ENCODE measurements at regions not wholly inside any gene's neighbourhood (a gene's known extent, or its start where the extent isn't known, plus 50 kb on each side); places are given as distances from the start of the nearest gene placed in this dataset.

GRCh38 chr13:75178436-75178835 lies 303.5 kb downstream of the TBC1D4 start:
- no peak overlapping the region for H2AFZ ChIP-seq (ENCODE audit: low read length)
- H3K4me1 ChIP-seq (ENCODE audit: insufficient read depth, low read length): no peaks in the 10 kb centered on the region
- WGBS (ENCODE audit: low lambda C conversion rate): 0% methylated on average over 3 of the region's 3 CpGs
- intact Hi-C loops (cut with micrococcal nuclease; ENCODE audit: unreplicated experiment) (no loop called here), in situ Hi-C loops (cut with HindIII; ENCODE audit: extremely low pct_ligation_motif_present, low pct_unique_long_range_greater_than_20kb) (no loop called here)
- no peaks in the 10 kb centered on the region for H3K79me2 ChIP-seq (ENCODE audit: insufficient read depth, low read length)
- H3K4me2 ChIP-seq (ENCODE audit: low read depth, low read length): no peak overlapping the region
- H3K9me3 ChIP-seq (ENCODE audit: low read length): no peaks in the 10 kb centered on the region
- H3K4me3 ChIP-seq (replicated peaks in 1 of 3; ENCODE audit: insufficient read depth in 1 of 3, low read depth in 2 of 3, low read length in 3 of 3): no peak overlapping the region
- ChIA-PET POLR2A (no interaction called here), CTCF (ENCODE audit: low intra/inter-chr PET ratio, low total read pairs) (no interaction called here)
- TF ChIP-seq ZNF510 (CRISPR knock-in tag; IDR thresholded peaks at IDR 0.05; ENCODE audit: low read depth) (no peak), ZNF616 (CRISPR knock-in tag; IDR thresholded peaks at IDR 0.05; ENCODE audit: low read depth) (no peak), DMTF1 (CRISPR knock-in tag; IDR thresholded peaks at IDR 0.05) (no peak), AHDC1 (CRISPR knock-in tag; IDR thresholded peaks at IDR 0.05; ENCODE audit: borderline replicate concordance) (no peak), HES4 (CRISPR knock-in tag; IDR thresholded peaks at IDR 0.05; ENCODE audit: borderline replicate concordance) (no peak), IKZF4 (CRISPR knock-in tag; IDR thresholded peaks at IDR 0.05; ENCODE audit: borderline replicate concordance, low read depth, not compliant biosample characterization) (no peak), DPF2 (CRISPR knock-in tag; IDR thresholded peaks at IDR 0.05; ENCODE audit: borderline replicate concordance, low read depth) (no peak), ZNF552 (CRISPR knock-in tag; IDR thresholded peaks at IDR 0.05; ENCODE audit: borderline replicate concordance) (no peak), HNF1B (CRISPR knock-in tag; IDR thresholded peaks at IDR 0.05) (no peak)
- H3K27me3 ChIP-seq (ENCODE audit: control insufficient read depth in 1 of 2, insufficient read depth in 2 of 2, low read length in 2 of 2): no peaks in the 10 kb centered on the region; a peak in 1 of 5 replicates
- no peak for FAIRE-seq
- DNase-seq (ENCODE audit: low spot score): no peak
- no peak for ATAC-seq
- H3K27ac ChIP-seq (ENCODE audit: extremely low read length, insufficient read depth, low read length): no peak overlapping the region
- no TSS peak for BruUV-seq (replicated peaks)
- H3K9ac ChIP-seq (ENCODE audit: insufficient read depth, low read depth, low read length): no peak overlapping the region
- H4K20me1 ChIP-seq (ENCODE audit: insufficient read depth, low read length): no peaks in the 10 kb centered on the region
- no peaks in the 10 kb centered on the region for H3K36me3 ChIP-seq (replicated peaks in 1 of 2; ENCODE audit: control insufficient read depth in 1 of 2, insufficient read depth in 2 of 2, low read length in 2 of 2)
